ENCODE measurements at regions not wholly inside any gene's neighbourhood (a gene's known extent, or its start where the extent isn't known, plus 50 kb on each side); places are given as distances from the start of the nearest gene placed in this dataset.
"Not testable (repeated sequence)": the region's sequence is repeated elsewhere in the genome, so short reads cannot be mapped to it uniquely, and the experiment has no call there.

- DNase-seq (ENCODE audit: low read depth), result no peak
Observed at GRCh38 chr12:5264006-5264405, 167.9 kb upstream of the NTF3 start.

DNA sequence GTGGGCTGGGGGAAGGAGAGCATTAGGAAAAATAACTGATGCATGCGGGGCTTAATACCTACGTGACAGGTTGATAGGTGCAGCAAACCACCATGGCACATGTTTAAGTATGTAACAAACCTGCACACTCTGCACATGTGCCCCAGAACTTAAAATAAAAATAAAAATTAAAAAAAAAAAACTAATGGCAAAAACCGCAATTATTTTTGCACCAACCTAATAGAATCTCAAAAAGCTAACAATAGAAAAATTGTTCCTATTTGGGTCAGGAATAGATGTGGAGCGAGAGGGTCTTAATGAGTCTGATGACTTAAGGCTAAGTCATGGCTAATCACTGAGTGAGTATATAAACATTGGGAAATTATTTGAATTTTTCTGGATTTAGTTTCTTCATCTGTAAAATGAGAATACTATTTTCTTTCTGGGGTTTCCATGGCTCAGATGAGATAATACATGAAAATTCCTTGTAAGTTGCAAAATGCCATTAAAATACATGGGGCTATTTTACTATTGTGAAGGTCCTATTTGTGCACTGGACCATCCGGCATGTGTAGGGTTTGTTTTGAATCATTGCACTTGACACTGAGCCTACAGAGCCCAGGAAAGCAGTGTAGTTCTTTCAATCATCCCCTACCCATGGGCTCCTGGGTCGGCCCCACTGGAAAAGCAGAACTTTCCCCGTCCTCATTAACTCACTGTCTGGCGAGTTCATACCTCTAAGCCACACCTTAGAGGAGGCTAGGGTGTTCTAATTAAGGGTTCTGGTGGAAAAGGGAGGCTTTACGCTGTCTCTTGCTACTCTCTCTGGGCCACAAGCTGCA is 164.1 kb upstream of the NTF3 start:
- no peak for DNase-seq (ENCODE audit: low read depth)

DNA sequence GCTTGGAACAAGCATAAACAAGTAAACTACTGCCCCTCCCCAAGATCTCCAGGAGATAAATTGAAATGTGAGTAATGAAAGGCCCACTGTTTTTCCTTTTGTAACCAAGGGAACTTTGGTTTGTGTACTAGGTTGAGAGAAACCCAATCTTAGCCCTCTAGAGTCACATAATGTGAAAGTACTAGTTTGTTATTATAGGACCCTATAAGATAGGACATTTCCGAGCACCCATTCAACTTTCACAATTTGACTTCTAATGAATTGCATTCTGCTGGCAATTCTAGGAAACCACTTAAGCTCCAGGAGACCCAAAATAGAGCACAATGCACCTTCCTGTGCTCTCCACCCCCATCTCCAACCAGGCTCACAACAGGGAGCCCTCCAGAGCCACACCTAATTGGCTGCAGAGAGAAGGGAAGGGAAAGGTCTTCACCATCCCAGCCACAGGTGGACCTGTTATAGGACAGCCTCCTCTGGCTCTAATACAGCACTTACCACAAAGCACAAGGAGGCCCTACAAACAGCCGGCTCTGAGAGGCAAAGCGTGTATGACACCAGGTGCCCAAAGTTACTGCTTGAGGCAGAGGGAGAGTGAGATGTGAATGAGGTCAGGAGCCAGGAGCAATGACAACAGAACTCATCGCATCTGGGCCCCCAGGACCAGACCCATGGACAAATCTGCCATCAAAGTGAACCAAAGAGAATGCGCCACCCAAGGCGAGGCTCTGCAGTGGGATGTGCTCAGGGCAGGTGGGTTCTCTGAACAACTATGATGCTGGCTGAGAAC is 163.3 kb upstream of the NTF3 start:
- no peak for DNase-seq (ENCODE audit: low read depth)

DNA sequence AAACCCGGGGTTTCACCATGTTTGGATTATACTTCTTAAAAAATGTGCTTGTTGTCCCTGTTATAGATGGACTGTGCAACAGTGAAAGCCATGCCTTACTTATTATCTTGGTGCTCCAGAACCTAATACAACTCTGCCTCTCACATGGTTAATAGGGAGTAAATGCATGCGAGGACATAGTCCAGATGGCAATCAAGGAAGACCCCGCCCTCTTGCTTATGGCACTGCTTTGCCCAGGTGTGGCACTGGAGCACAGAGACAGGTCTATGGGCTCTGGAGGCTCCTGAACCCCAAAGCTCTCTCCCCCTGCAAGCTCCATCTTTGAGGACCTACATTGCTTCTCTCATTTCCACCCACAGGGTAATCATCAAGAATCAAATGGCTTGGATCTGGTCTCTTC is 162.1 kb upstream of the NTF3 start:
- no peak for DNase-seq (ENCODE audit: low read depth)

GRCh38 chr12:5272018-5272785 is 159.7 kb upstream of the NTF3 start:
- no peak for DNase-seq (ENCODE audit: low read depth)

GRCh38 chr12:5273709-5274108 is 158.2 kb upstream of the NTF3 start:
- DNase-seq (ENCODE audit: low read depth), result no peak

DNA sequence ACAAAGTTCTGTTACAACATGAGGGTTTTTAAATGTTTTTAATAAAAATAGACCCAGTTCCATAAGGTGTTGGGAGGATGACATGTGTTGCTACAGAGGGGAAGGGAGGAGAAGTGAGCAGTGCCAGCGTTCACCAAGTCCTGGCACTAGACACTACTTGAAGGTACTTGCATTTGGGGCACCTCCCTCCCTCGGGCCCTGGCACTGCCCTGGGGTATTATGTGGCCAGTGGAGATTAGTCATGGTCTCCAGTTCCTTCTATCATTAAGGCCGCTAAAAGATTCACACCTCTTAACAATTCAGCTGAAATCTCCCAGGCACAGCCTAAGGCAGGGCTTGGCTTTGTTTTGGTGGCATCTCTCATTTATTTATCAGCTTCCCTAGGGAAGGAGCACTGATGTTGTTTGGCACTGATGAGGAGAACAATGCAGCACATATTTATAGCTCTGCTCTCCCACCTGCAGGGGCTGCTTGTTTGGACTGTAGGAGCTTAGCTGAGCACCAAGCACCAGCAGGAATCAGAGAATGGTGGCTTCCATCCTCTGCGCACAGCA is 155.5 kb upstream of the NTF3 start:
- DNase-seq (ENCODE audit: low read depth), result no peak

DNA sequence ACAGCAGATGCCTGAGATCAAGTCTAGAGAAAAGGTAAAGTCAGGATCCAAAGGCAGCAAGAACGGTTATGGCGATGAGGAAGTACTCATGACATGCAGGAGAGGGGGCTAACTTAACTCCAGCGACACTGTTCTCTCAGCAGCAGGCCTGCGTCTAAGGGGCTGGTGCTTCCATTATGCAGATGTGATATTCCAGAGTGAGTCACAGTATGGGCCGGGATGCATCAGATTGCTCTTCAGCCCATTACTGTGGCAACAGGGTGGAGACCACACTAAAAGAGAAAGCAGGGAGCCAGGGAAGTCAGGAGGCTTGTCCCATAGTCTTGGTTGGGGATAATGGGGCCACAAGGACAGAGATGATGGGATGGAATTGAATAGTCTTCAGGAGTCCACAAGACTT is 151.8 kb upstream of the NTF3 start:
- no peak for DNase-seq (ENCODE audit: low read depth)

DNA sequence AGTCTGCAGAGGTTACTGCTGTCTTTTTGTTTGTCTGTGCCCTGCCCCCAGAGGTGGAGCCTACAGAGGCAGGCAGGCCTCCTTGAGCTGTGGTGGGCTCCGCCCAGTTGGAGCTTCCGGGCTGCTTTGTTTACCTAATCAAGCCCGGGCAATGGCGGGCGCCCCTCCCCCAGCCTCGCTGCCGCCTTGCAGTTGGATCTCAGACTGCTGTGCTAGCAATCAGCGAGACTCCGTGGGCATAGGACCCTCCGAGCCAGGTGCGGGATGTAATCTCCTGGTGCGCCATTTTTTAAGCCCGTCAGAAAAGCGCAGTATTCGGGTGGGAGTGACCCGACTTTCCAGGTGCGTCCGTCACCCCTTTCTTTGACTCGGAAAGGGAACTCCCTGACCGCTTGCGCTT is 141.5 kb upstream of the NTF3 start:
- DNase-seq (ENCODE audit: low read depth), result not testable (repeated sequence)

DNA sequence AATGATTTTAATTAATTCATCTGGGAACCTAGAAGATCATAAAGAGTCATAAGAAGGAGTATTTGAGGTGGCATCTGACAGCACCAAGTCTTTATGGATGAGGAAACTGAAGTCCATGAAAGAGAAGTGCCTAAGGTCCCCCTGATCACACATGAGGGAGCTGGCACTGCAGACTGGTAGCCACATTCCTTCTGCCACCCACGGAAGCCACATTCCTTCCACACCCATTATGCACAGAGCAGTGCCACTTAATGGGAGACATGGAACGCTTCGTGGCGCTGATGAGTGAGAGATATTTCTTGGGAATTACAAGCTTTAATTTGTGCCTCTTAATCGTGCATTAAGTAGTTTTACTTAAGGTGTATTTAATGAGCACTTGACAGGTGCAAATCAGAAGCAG is 139.3 kb upstream of the NTF3 start:
- no peak for DNase-seq (ENCODE audit: low read depth)

DNA sequence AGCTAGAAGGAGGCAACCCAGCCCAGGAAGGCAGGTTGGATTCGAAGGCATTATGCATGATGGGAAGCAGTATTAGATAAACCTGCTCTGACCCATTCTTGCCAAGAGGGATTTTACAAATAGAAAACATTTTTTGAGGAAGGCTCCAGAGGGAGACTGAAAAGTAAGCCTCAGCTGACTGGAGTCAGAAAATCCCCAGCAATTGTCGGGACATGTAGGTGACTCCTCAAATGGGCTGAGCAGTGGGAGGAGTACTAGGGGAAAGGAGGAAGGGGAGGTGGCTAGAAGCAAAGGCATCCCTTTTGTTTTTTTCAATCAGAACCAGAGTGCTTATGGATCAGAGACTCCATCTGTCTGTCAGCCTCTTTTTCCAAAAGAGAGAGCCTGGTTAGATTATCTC is 138.1 kb upstream of the NTF3 start:
- DNase-seq (ENCODE audit: low read depth), result no peak

DNA sequence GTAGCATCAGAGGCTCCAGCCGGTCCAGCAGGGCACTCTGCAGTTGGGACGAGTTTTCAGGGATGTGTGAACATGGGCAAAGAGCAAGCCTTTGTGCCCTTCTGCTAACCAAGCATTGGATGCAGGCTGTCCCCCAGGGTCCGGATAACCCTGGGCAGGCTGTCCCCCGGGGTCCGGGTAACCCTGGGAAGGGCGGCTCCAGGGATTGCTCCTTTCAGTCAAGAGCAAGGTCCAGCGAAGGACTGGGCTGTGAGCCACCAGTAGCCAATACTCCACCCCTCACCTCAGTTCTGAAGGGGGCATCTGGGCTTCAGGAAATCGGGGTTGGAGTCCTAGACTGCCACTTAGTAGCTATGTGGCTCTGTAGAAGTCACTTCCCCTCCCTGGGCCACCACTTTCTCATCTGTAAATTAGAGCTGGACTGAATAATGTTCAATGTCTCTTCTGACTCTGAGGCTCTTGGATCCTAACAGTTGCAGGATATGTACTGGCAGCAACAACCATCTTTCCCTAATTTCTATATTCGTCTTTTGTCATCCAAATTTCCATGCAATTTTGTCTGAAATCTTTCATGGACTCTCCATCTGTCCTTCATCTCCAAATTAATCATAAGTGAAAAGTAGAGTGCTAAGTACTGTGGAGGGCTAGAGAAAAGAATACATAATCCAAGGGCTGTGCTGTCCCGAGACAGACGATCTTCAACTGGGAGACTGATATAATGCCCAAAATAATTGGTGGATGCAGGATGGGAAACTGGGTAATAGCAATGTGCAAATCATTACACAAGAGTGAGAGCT is 137.4 kb upstream of the NTF3 start:
- no peak for DNase-seq (ENCODE audit: low read depth)

DNA sequence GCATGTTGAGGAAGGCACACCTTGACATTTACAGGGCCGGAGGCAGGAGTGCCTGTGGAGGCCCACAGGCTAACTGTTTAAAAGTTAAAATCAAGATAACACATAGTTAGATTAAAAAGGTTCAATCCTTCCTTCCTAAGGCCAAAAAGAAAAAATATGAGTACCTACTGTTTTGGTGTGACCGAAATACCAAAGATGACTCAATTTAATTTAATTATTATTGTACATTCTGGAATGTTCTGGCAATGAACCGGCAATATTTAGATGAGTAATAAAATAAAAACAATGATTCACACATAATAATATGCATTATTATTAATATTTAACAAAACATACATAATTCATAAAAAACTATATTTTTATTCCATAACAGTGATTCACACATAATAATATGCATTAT is 136.8 kb upstream of the NTF3 start:
- no peak for DNase-seq (ENCODE audit: low read depth)

DNA sequence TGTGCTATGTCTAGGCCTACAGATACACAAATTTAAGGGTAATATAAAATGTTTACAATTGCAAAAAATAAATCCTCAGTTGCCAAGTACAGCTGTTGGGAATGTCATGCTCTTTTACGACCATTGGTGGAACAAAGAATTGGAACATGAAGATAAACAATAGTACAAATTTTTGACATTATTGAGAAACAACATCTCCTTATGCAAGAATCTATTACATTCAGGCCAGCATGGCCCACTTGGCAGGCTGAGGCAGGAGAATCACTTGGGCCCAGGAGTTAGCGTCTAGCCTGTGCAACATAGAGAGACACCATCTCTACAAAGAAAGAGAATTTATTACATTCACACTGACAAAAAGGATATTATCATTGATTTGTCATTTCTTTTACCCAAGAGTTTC is 135.9 kb upstream of the NTF3 start:
- DNase-seq (ENCODE audit: low read depth), result no peak

- DNase-seq (ENCODE audit: low read depth), result no peak
Observed at GRCh38 chr12:5301539-5301938, 130.4 kb upstream of the NTF3 start.

- DNase-seq (ENCODE audit: low read depth), result no peak
Observed at GRCh38 chr12:5305425-5305824, 126.5 kb upstream of the NTF3 start.

DNA sequence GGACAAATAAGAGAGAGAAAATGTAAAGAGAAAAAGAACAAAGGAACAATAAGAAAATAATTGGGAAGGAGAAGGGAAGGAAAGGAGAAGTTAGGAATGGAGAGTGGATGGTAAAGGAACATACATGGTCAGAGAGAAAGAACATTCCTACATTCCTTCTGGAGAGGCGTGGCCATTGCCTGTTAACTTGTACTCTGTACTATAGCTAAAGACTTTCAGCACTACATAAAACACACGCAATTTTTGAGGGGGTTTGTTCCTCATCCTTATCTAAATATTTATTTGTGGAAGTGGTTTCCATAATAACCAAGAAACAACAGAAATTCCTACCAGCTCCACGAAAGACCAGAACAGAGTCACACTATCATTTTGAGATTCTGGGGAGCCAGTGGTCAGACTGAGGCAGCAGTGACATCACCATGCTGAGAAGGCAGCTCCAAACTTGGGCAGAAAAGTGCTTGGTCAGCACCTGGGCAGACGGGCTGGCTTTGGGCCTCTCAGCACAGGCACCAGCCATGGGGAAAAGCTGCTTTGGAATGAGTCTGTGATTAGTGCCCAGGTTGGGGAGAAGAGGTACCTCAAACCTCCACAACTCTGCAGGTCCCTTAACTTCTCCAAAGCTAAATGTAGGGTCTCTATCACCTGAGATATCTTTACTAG is 125.9 kb upstream of the NTF3 start:
- DNase-seq (ENCODE audit: low read depth), result no peak

DNA sequence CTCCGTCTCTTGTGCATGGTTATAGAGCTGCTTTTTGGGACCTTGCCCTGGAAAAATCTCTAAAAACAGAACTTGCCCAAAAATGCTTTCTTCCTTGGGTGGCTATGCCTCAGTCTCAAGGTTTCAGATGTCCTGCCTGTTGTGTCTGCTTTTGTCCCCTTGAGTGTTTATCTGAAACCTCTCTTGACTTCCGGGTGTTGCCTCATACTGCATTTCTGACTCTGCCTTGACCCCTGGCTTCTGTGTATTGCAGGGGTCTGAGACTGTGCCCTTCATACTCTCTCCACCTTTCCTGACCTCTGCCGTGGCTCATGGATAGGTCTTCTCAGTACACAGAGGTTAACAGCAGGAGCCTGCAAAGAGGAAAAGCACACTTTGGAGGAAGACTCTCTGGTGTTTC is 124.8 kb upstream of the NTF3 start:
- no peak for DNase-seq (ENCODE audit: low read depth)

GRCh38 chr12:5308216-5308615 is 123.7 kb upstream of the NTF3 start:
- no peak for DNase-seq (ENCODE audit: low read depth)

- DNase-seq (ENCODE audit: low read depth), result no peak
Observed at GRCh38 chr12:5308996-5309395, 122.9 kb upstream of the NTF3 start.

GRCh38 chr12:5309654-5310053 is 122.3 kb upstream of the NTF3 start:
- DNase-seq (ENCODE audit: low read depth), result no peak
